PC-9 (cell line): ENCODE measurements at regions not wholly inside any gene's neighbourhood (a gene's known extent, or its start where the extent isn't known, plus 50 kb on each side); places are given as distances from the start of the nearest gene placed in this dataset.

Experiments used
- BruUV-seq: library from RNA; stranded (reverse); fragments of 400-500 nt; replicated peaks from 2 replicates; lab custom pipeline; 2021; lab: Mats Ljungman, UMichigan
- CTCF ChIA-PET: fragments of 300-600 bp; sonication (Branson Sonifier 250); formaldehyde crosslinking; loops from one replicate; lab custom pipeline; 2022; ENCODE audit warnings: antibody characterized with exemption; lab: Charles Lee
- POLR2A ChIA-PET: fragments of 300-600 bp; sonication (Branson Sonifier 250); formaldehyde crosslinking; loops from one replicate; lab custom pipeline; 2022; ENCODE audit warnings: antibody characterized with exemption; ENCODE audit not compliant: unreplicated experiment; lab: Charles Lee
- DNase-seq, 2 experiments: peaks; one replicate each; pipeline versions ENCODE4 v3.0.0 to v3.0.0-alpha.2; 2015 to 2022; ENCODE audit warnings: mixed read lengths in 1 of 2
- H2AFZ ChIP-seq: fragments of 200-600 bp; sonication (generic); 2 replicates; pipeline ENCODE4 v1.8.1; 2017; ENCODE audit warnings: antibody characterized with exemption
- H3F3A ChIP-seq: fragments of 200-600 bp; sonication (generic); 2 replicates; pipeline ENCODE4 v1.8.1; 2017; ENCODE audit warnings: antibody characterized with exemption, mild to moderate bottlenecking, low read depth; ENCODE audit not compliant: insufficient read depth
- H3K27ac ChIP-seq: fragments of 200-600 bp; sonication (generic); 2 replicates; pipeline ENCODE4 v1.6.1; 2016; ENCODE audit warnings: mixed run types
- H3K27me3 ChIP-seq: fragments of 200-600 bp; sonication (generic); 2 replicates; pipeline ENCODE4 v1.6.1; 2016; ENCODE audit warnings: low read depth, mixed run types; ENCODE audit not compliant: insufficient read depth
- H3K36me3 ChIP-seq: fragments of 200-600 bp; sonication (generic); 2 replicates; pipeline ENCODE4 v1.6.1; 2016; ENCODE audit warnings: low read depth, mixed run types
- H3K4me1 ChIP-seq: fragments of 200-600 bp; sonication (generic); replicated peaks from 2 replicates; pipeline ENCODE4 v1.6.1; 2016; ENCODE audit warnings: mixed run types; ENCODE audit not compliant: insufficient read depth
- H3K4me2 ChIP-seq: fragments of 200-600 bp; sonication (generic); 2 replicates; pipeline ENCODE4 v1.6.1; 2017; ENCODE audit warnings: mixed run types
- H3K4me3 ChIP-seq: fragments of 200-600 bp; sonication (generic); 2 replicates; pipeline ENCODE4 v1.6.1; 2016; ENCODE audit warnings: mixed run types
- H3K79me2 ChIP-seq: fragments of 200-600 bp; sonication (generic); 2 replicates; pipeline ENCODE4 v1.6.1; 2017; ENCODE audit warnings: low read depth, mixed run types
- H3K9me2 ChIP-seq: fragments of 200-600 bp; sonication (generic); 2 replicates; pipeline ENCODE4 v1.8.1; 2017; ENCODE audit warnings: mild to moderate bottlenecking; ENCODE audit not compliant: insufficient read depth
- H3K9me3 ChIP-seq: fragments of 200-600 bp; sonication (generic); 2 replicates; pipeline ENCODE4 v1.8.1; 2016; ENCODE audit warnings: low read depth; ENCODE audit not compliant: insufficient read depth
- H4K20me1 ChIP-seq: fragments of 200-600 bp; sonication (generic); 2 replicates; pipeline ENCODE4 v1.8.1; 2017; ENCODE audit not compliant: insufficient read depth
- CTCF ChIP-seq: fragments of 200-600 bp; sonication (generic); conservative IDR thresholded peaks from 2 replicates; pipeline ENCODE4 v1.6.1; 2017; ENCODE audit warnings: mixed run types, antibody characterized with exemption, mild to moderate bottlenecking, moderate library complexity
- EZH2 ChIP-seq: fragments of 200-600 bp; sonication (generic); IDR thresholded peaks from 2 replicates; pipeline ENCODE4 v1.8.0; 2017; ENCODE audit warnings: antibody characterized with exemption, low read depth
- intact Hi-C: fragments of 100-400 bp; cut with micrococcal nuclease; formaldehyde crosslinking; loops from one replicate; pipeline ENCODE4 v1.10.0; 2022; ENCODE audit not compliant: unreplicated experiment

GRCh38 chr6:84445068-84445467 is 217.6 kb upstream of the CEP162 start:
- ChIA-PET POLR2A (no interaction called here), CTCF (no interaction called here)
- no peaks in the 10 kb centered on the region for H3K9me3 ChIP-seq
- H3K9me2 ChIP-seq = no peaks in the 10 kb centered on the region
- H3K27ac ChIP-seq = no peak overlapping the region
- H3K27me3 ChIP-seq = no peaks in the 10 kb centered on the region
- H4K20me1 ChIP-seq = no peaks in the 10 kb centered on the region
- H3F3A ChIP-seq = no peaks in the 10 kb centered on the region
- no peak for DNase-seq
- H3K4me1 ChIP-seq = no peaks in the 10 kb centered on the region
- H3K4me3 ChIP-seq = no peak overlapping the region
- TF ChIP-seq EZH2 (no peak), CTCF (no peak)
- intact Hi-C loops = no loop called here
- BruUV-seq = no TSS peak
- H3K4me2 ChIP-seq = no peak overlapping the region
- no peaks in the 10 kb centered on the region for H3K36me3 ChIP-seq
- no peak overlapping the region for H2AFZ ChIP-seq
- no peaks in the 10 kb centered on the region for H3K79me2 ChIP-seq

GRCh38 chr6:84442208-84442607 is 214.8 kb upstream of the CEP162 start:
- TF ChIP-seq EZH2 = no peak
- TF ChIP-seq CTCF = no peak
- H4K20me1 ChIP-seq = no peaks in the 10 kb centered on the region
- no peak for DNase-seq
- H3F3A ChIP-seq = no peaks in the 10 kb centered on the region
- H3K9me2 ChIP-seq = no peaks in the 10 kb centered on the region
- no peaks in the 10 kb centered on the region for H3K79me2 ChIP-seq
- CTCF ChIA-PET = interaction anchor here (0.7 kb wide), 1 partner anchor 650 kb away, joined by 6 read pairs; no protein-coding TSS in a partner anchor
- H3K27me3 ChIP-seq = no peaks in the 10 kb centered on the region
- POLR2A ChIA-PET = no interaction called here
- intact Hi-C loops = no loop called here
- H3K4me1 ChIP-seq = no peaks in the 10 kb centered on the region
- H3K4me3 ChIP-seq = no peak overlapping the region
- no peaks in the 10 kb centered on the region for H3K9me3 ChIP-seq
- H3K4me2 ChIP-seq = no peak overlapping the region
- BruUV-seq = no TSS peak
- H3K36me3 ChIP-seq = no peaks in the 10 kb centered on the region
- no peak overlapping the region for H3K27ac ChIP-seq
- H2AFZ ChIP-seq = no peak overlapping the region

DNA sequence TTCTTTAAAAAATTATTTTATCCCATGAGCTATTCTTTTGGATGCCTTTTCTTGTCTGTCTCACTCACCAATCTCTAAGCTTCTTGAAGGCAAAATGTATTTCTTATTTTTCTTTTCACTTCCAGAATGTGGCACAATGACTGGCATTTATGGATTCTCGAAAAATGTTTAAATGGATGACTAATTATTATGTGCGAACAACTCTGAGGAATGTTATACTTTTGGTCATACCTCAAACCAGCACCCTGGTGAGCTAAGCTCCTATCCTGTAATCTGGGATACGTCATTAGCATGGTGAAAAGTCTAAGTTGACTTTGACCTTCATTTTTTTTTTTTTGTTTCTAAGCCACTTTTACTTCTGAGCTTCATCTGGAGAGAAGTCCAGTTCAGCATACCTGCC is 214.0 kb upstream of the CEP162 start:
- Histone ChIP-seq H3K36me3 (no peaks in the 10 kb centered on the region), H3K4me3 (no peak overlapping the region), H3K9me2 (no peaks in the 10 kb centered on the region), H2AFZ (no peak overlapping the region), H4K20me1 (no peaks in the 10 kb centered on the region), H3K79me2 (no peaks in the 10 kb centered on the region), H3K4me2 (no peak overlapping the region), H3K27ac (no peak overlapping the region), H3F3A (no peaks in the 10 kb centered on the region), H3K9me3 (no peaks in the 10 kb centered on the region), H3K27me3 (no peaks in the 10 kb centered on the region), H3K4me1 (no peaks in the 10 kb centered on the region)
- ChIA-PET CTCF (no interaction called here), POLR2A (no interaction called here)
- no TSS peak for BruUV-seq
- intact Hi-C loops = no loop called here
- no peak for TF ChIP-seq EZH2
- TF ChIP-seq CTCF = no peak
- DNase-seq = no peak
